ENCODE measurements at regions not wholly inside any gene's neighbourhood (a gene's known extent, or its start where the extent isn't known, plus 50 kb on each side); places are given as distances from the start of the nearest gene placed in this dataset.

GRCh38 chr6:6886171-6886885 lies 221.4 kb upstream of the RREB1 start:
- no peak for DNase-seq (ENCODE audit: low read depth in 2 of 2, low spot score in 1 of 2)

- no peak for DNase-seq (ENCODE audit: low read depth in 2 of 2, low spot score in 1 of 2)
These were observed 220.9 kb upstream of the RREB1 start for GRCh38 chr6:6886886-6887285.

GRCh38 chr6:6889601-6890000 lies 218.2 kb upstream of the RREB1 start:
- DNase-seq (ENCODE audit: low read depth in 2 of 2, low spot score in 1 of 2) = no peak

GRCh38 chr6:6890400-6890858 lies 217.3 kb upstream of the RREB1 start:
- DNase-seq (ENCODE audit: low read depth in 2 of 2, low spot score in 1 of 2) = no peak

GRCh38 chr6:6891125-6891721 lies 216.5 kb upstream of the RREB1 start:
- no peak for DNase-seq (ENCODE audit: low read depth in 2 of 2, low spot score in 1 of 2)

- DNase-seq (ENCODE audit: low read depth in 2 of 2, low spot score in 1 of 2) = no peak
These were observed 215.8 kb upstream of the RREB1 start for GRCh38 chr6:6891949-6892461.

- DNase-seq (ENCODE audit: low read depth in 2 of 2, low spot score in 1 of 2) = no peak
These were observed 214.8 kb upstream of the RREB1 start for GRCh38 chr6:6892744-6893583.

- no peak for DNase-seq (ENCODE audit: low read depth in 2 of 2, low spot score in 1 of 2)
These were observed 214.1 kb upstream of the RREB1 start for GRCh38 chr6:6893701-6894100.

- no peak for DNase-seq (ENCODE audit: low read depth in 2 of 2, low spot score in 1 of 2)
These were observed 211.8 kb upstream of the RREB1 start for GRCh38 chr6:6895929-6896328.

GRCh38 chr6:6897140-6897539 lies 210.6 kb upstream of the RREB1 start:
- DNase-seq (ENCODE audit: low read depth in 2 of 2, low spot score in 1 of 2) = no peak

GRCh38 chr6:6900569-6901204 lies 207.1 kb upstream of the RREB1 start:
- no peak for DNase-seq (ENCODE audit: low read depth in 2 of 2, low spot score in 1 of 2)

- no peak for DNase-seq (ENCODE audit: low read depth in 2 of 2, low spot score in 1 of 2)
These were observed 206.5 kb upstream of the RREB1 start for GRCh38 chr6:6901205-6901719.

- DNase-seq (ENCODE audit: low read depth in 2 of 2, low spot score in 1 of 2) = no peak
These were observed 205.8 kb upstream of the RREB1 start for GRCh38 chr6:6901945-6902344.

GRCh38 chr6:6905961-6906518 lies 201.7 kb upstream of the RREB1 start:
- no peak for DNase-seq (ENCODE audit: low read depth in 2 of 2, low spot score in 1 of 2)

- DNase-seq (ENCODE audit: low read depth in 2 of 2, low spot score in 1 of 2) = no peak
These were observed 201.1 kb upstream of the RREB1 start for GRCh38 chr6:6906570-6907213.

- DNase-seq (ENCODE audit: low read depth in 2 of 2, low spot score in 1 of 2) = no peak
These were observed 200.5 kb upstream of the RREB1 start for GRCh38 chr6:6907286-6907685.

- no peak for DNase-seq (ENCODE audit: low read depth in 2 of 2, low spot score in 1 of 2)
These were observed 199.6 kb upstream of the RREB1 start for GRCh38 chr6:6908121-6908520.

GRCh38 chr6:6909111-6909510 lies 198.7 kb upstream of the RREB1 start:
- no peak for DNase-seq (ENCODE audit: low read depth in 2 of 2, low spot score in 1 of 2)

GRCh38 chr6:6910734-6911295 lies 196.9 kb upstream of the RREB1 start:
- DNase-seq (ENCODE audit: low read depth in 2 of 2, low spot score in 1 of 2) = no peak

GRCh38 chr6:6911391-6911790 lies 196.4 kb upstream of the RREB1 start:
- no peak for DNase-seq (ENCODE audit: low read depth in 2 of 2, low spot score in 1 of 2)

Data from stimulated activated CD8-positive, alpha-beta memory T cell treated with anti-CD3 and anti-CD28 coated beads, Interleukin-4, amount 100 ng/mL, for 1 hour (primary cell).